ENCODE measurements at regions not wholly inside any gene's neighbourhood (a gene's known extent, or its start where the extent isn't known, plus 50 kb on each side); places are given as distances from the start of the nearest gene placed in this dataset.
"Not testable (repeated sequence)": the region's sequence is repeated elsewhere in the genome, so short reads cannot be mapped to it uniquely, and the experiment has no call there.

- no peak overlapping the region for H3K27ac ChIP-seq
- H3K27me3 ChIP-seq, result no peaks in the 10 kb centered on the region
- H3K9me3 ChIP-seq, result no peaks in the 10 kb centered on the region
- no peaks in the 10 kb centered on the region for H3K36me3 ChIP-seq
- no peak overlapping the region for H3K4me3 ChIP-seq
- no peak for TF ChIP-seq CTCF (IDR thresholded peaks at IDR 0.05)
- ATAC-seq (no peak), DNase-seq (no peak)
- no peaks in the 10 kb centered on the region for H3K4me1 ChIP-seq
- intact Hi-C loops (cut with DNase I), result loop anchor here in 1 of 2 donors (10.0 kb wide), 2 partner anchors 73 to 617 kb away; no protein-coding TSS in a partner anchor
Observed at GRCh38 chr20:47897461-47897860, 112.2 kb upstream of the SULF2 start.

GRCh38 chr20:47892681-47893080, 107.4 kb upstream of the SULF2 start:
- not testable (repeated sequence) for H3K27ac ChIP-seq, H3K4me3 ChIP-seq, DNase-seq, ATAC-seq, H3K9me3 ChIP-seq, H3K36me3 ChIP-seq, H3K4me1 ChIP-seq
- peaks cover 0 to 19% of the 10 kb centered on the region in 2 donors for H3K27me3 ChIP-seq
- intact Hi-C loops (cut with DNase I), result loop anchor here in 1 of 2 donors (10.0 kb wide), 2 partner anchors 68 to 622 kb away; no protein-coding TSS in a partner anchor

GRCh38 chr20:47890708-47891107, 105.4 kb upstream of the SULF2 start:
- not testable (repeated sequence) for H3K27ac ChIP-seq, H3K4me1 ChIP-seq, ATAC-seq, DNase-seq, H3K4me3 ChIP-seq, H3K9me3 ChIP-seq, H3K36me3 ChIP-seq
- H3K27me3 ChIP-seq, result peaks cover 0 to 37% of the 10 kb centered on the region in 2 donors
- intact Hi-C loops (cut with DNase I), result loop anchor here in 1 of 2 donors (10.0 kb wide), 2 partner anchors 66 to 624 kb away; no protein-coding TSS in a partner anchor

GRCh38 chr20:47889751-47890150, 104.5 kb upstream of the SULF2 start:
- not testable (repeated sequence) for H3K9me3 ChIP-seq, H3K4me1 ChIP-seq, H3K36me3 ChIP-seq, H3K4me3 ChIP-seq, ATAC-seq, DNase-seq, H3K27ac ChIP-seq
- intact Hi-C loops (cut with DNase I), result loop anchor here in 1 of 2 donors (10.0 kb wide), 2 partner anchors 65 to 625 kb away; no protein-coding TSS in a partner anchor
- peaks cover 0 to 37% of the 10 kb centered on the region in 2 donors for H3K27me3 ChIP-seq

GRCh38 chr20:47888351-47888750, 103.1 kb upstream of the SULF2 start:
- intact Hi-C loops (cut with DNase I), result no loop called here
- H3K36me3 ChIP-seq, result no peaks in the 10 kb centered on the region
- H3K9me3 ChIP-seq, result no peaks in the 10 kb centered on the region
- ATAC-seq, result no peak
- no peak overlapping the region for H3K27ac ChIP-seq
- no peak for TF ChIP-seq CTCF (IDR thresholded peaks at IDR 0.05)
- no peak overlapping the region for H3K4me3 ChIP-seq
- H3K27me3 ChIP-seq, result peaks cover 0 to 37% of the 10 kb centered on the region in 2 donors
- no peaks in the 10 kb centered on the region for H3K4me1 ChIP-seq
- DNase-seq, result no peak

GRCh38 chr20:47887477-47888080, 102.3 kb upstream of the SULF2 start:
- no peak for ATAC-seq
- DNase-seq, result no peak
- intact Hi-C loops (cut with DNase I), result no loop called here

More at GRCh38 chr20:47887477-47888080, 102.3 kb upstream of the SULF2 start:
- H3K9me3 ChIP-seq, result no peaks in the 10 kb centered on the region
- TF ChIP-seq CTCF (IDR thresholded peaks at IDR 0.05), result no peak
- no peaks in the 10 kb centered on the region for H3K36me3 ChIP-seq
- H3K27ac ChIP-seq, result no peak overlapping the region
- H3K4me3 ChIP-seq, result no peak overlapping the region
- no peaks in the 10 kb centered on the region for H3K4me1 ChIP-seq
- peaks cover 0 to 37% of the 10 kb centered on the region in 2 donors for H3K27me3 ChIP-seq
